HepG2 (cell line): ENCODE measurements at regions not wholly inside any gene's neighbourhood (a gene's known extent, or its start where the extent isn't known, plus 50 kb on each side); places are given as distances from the start of the nearest gene placed in this dataset.
"Not testable (repeated sequence)": the region's sequence is repeated elsewhere in the genome, so short reads cannot be mapped to it uniquely, and the experiment has no call there.

Source experiments
- ATAC-seq: fragments of 200-7000 bp; cut with Tn5 transposase; 3 replicates; pipeline ENCODE4 v1.9.1; 2020; ENCODE audit warnings: mild to moderate bottlenecking, moderate library complexity
- BruUV-seq: library from RNA; stranded (reverse); fragments of 400-500 nt; replicated peaks from 2 replicates; lab custom pipeline; 2021; lab: Mats Ljungman, UMichigan
- CTCF ChIA-PET: fragments of 300-600 bp; formaldehyde crosslinking; extraction: SDS; loops from one replicate; lab custom pipeline; 2021; ENCODE audit warnings: low total read pairs, inconsistent platforms, low intra/inter-chr PET ratio; lab: Yijun Ruan, JAX
- POLR2A ChIA-PET: fragments of 350-600 bp; sonication (Branson Sonifier 250); formaldehyde crosslinking; loops from one replicate; lab custom pipeline; 2020; ENCODE audit warnings: antibody characterized with exemption, inconsistent platforms; lab: Yijun Ruan, JAX
- DNase-seq: peaks from one replicate; pipeline ENCODE4 v3.0.0-alpha.2; 2015; ENCODE audit warnings: low spot score
- FAIRE-seq: peaks from 3 replicates; lab custom pipeline; 2011; peaks lifted over from hg19 to GRCh38; lab: Jason Lieb, UNC
- H2AFZ ChIP-seq: one replicate; pipeline ENCODE4 v1.6.1; 2011; ENCODE audit warnings: low read length, inconsistent platforms
- H3K27ac ChIP-seq: fragments of 300-600 bp; 3 replicates; pipeline ENCODE4 v1.8.0; 2011; ENCODE audit warnings: mixed run types, mild to moderate bottlenecking, mixed read lengths, low read length, inconsistent platforms; ENCODE audit not compliant: insufficient read depth; ENCODE audit errors: extremely low read length
- H3K27me3 ChIP-seq, 2 experiments: fragments of 200-600 bp in 1 of 2; 2 replicates in 1 of 2; 3 replicates in 1 of 2; pipeline versions ENCODE4 v1.6.0 to v1.8.0; 2011; ENCODE audit warnings: low read length in 2 of 2, mild to moderate bottlenecking in 2 of 2, moderate library complexity in 2 of 2, inconsistent platforms in 1 of 2; ENCODE audit not compliant: insufficient read depth in 2 of 2, control insufficient read depth in 1 of 2
- H3K36me3 ChIP-seq, 2 experiments: fragments of 200-600 bp in 1 of 2; replicated peaks in 1 of 2; 2 replicates in 1 of 2; 3 replicates in 1 of 2; pipeline versions ENCODE4 v1.5.1 to v1.8.0; 2011; ENCODE audit warnings: low read length in 2 of 2, inconsistent platforms in 1 of 2; ENCODE audit not compliant: insufficient read depth in 2 of 2, control insufficient read depth in 1 of 2
- H3K4me1 ChIP-seq: 2 replicates; pipeline ENCODE4 v1.5.1; 2012; ENCODE audit warnings: low read length, inconsistent platforms; ENCODE audit not compliant: insufficient read depth
- H3K4me2 ChIP-seq: 2 replicates; pipeline ENCODE4 v1.6.0; 2011; ENCODE audit warnings: low read depth, low read length, inconsistent platforms
- H3K4me3 ChIP-seq, 3 experiments: fragments of 200-600 bp in 1 of 3; sonication (generic), shearing (Covaris generic) in 1 of 3; replicated peaks in 1 of 3; 2 replicates each; pipeline ENCODE4 v1.5.1; 2011 to 2016; ENCODE audit warnings: low read length in 3 of 3, inconsistent platforms in 2 of 3, low read depth in 2 of 3, mild to moderate bottlenecking in 2 of 3, control low read depth in 1 of 3, mixed read lengths in 1 of 3; ENCODE audit not compliant: insufficient read depth in 1 of 3
- H3K79me2 ChIP-seq: one replicate; pipeline ENCODE4 v1.6.1; 2011; ENCODE audit warnings: low read length, inconsistent platforms; ENCODE audit not compliant: insufficient read depth
- H3K9ac ChIP-seq: 2 replicates; pipeline ENCODE4 v1.6.0; 2011; ENCODE audit warnings: mild to moderate bottlenecking, low read depth, low read length, inconsistent platforms; ENCODE audit not compliant: insufficient read depth
- H3K9me3 ChIP-seq: 2 replicates; pipeline ENCODE4 v1.5.1; 2012; ENCODE audit warnings: mild to moderate bottlenecking, low read length
- H4K20me1 ChIP-seq: 2 replicates; pipeline ENCODE4 v1.6.0; 2011; ENCODE audit warnings: inconsistent platforms, mild to moderate bottlenecking, low read length, moderate library complexity; ENCODE audit not compliant: insufficient read depth
- MED1 ChIP-seq: sonication (generic); formaldehyde crosslinking; IDR thresholded peaks from 2 replicates; pipeline ENCODE4 v1.4.0; 2020; ENCODE audit warnings: missing genetic modification reagents
- TEAD3 ChIP-seq: optimal IDR thresholded peaks from 2 replicates; pipeline ENCODE3; 2016; ENCODE audit warnings: borderline replicate concordance
- ZNF281 ChIP-seq: sonication (generic); formaldehyde crosslinking; IDR thresholded peaks from 2 replicates; pipeline ENCODE4 v1.4.0; 2020; ENCODE audit warnings: missing genetic modification reagents, borderline replicate concordance
- ZNF674 ChIP-seq: sonication (generic); formaldehyde crosslinking; IDR thresholded peaks from 2 replicates; pipeline ENCODE4 v1.5.0; 2020; ENCODE audit warnings: low read depth, mild to moderate bottlenecking, missing genetic modification reagents
- ZNF790 ChIP-seq: sonication (generic); formaldehyde crosslinking; IDR thresholded peaks from 2 replicates; pipeline ENCODE4 v1.8.0; 2022; ENCODE audit warnings: missing genetic modification reagents, mild to moderate bottlenecking, borderline replicate concordance
- WGBS: methylation state at CpG from one replicate; pipeline ENCODE4 v1.1.6; 2017; ENCODE audit warnings: low lambda C conversion rate; 5-methylcytosine and 5-hydroxymethylcytosine counted together
- in situ Hi-C: cut with HindIII; loops from 2 replicates; pipeline ENCODE4 v1.10.0; 2017; ENCODE audit warnings: low pct_unique_long_range_greater_than_20kb; ENCODE audit not compliant: extremely low pct_ligation_motif_present
- intact Hi-C: fragments of 100-400 bp; cut with micrococcal nuclease; formaldehyde crosslinking; loops from one replicate; pipeline ENCODE4 v1.10.0; 2022; ENCODE audit not compliant: unreplicated experiment
- TF ChIP-seq, protein P1 (sequence below): sonication (generic); formaldehyde crosslinking; conservative IDR thresholded peaks from 2 replicates; pipeline ENCODE4 v1.8.0; 2022; ENCODE audit warnings: mild to moderate bottlenecking, moderate library complexity, missing genetic modification reagents
- TF ChIP-seq, protein P2 (sequence below): IDR thresholded peaks from 2 replicates; pipeline ENCODE4 v1.6.1; 2016; ENCODE audit warnings: missing compliant biosample characterization, missing genetic modification reagents, borderline replicate concordance

- TF ChIP-seq, protein P1, sequence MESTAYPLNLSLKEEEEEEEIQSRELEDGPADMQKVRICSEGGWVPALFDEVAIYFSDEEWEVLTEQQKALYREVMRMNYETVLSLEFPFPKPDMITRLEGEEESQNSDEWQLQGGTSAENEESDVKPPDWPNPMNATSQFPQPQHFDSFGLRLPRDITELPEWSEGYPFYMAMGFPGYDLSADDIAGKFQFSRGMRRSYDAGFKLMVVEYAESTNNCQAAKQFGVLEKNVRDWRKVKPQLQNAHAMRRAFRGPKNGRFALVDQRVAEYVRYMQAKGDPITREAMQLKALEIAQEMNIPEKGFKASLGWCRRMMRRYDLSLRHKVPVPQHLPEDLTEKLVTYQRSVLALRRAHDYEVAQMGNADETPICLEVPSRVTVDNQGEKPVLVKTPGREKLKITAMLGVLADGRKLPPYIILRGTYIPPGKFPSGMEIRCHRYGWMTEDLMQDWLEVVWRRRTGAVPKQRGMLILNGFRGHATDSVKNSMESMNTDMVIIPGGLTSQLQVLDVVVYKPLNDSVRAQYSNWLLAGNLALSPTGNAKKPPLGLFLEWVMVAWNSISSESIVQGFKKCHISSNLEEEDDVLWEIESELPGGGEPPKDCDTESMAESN (CRISPR knock-in tag): no peak
- TF ChIP-seq, protein P2, sequence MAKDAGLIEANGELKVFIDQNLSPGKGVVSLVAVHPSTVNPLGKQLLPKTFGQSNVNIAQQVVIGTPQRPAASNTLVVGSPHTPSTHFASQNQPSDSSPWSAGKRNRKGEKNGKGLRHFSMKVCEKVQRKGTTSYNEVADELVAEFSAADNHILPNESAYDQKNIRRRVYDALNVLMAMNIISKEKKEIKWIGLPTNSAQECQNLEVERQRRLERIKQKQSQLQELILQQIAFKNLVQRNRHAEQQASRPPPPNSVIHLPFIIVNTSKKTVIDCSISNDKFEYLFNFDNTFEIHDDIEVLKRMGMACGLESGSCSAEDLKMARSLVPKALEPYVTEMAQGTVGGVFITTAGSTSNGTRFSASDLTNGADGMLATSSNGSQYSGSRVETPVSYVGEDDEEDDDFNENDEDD (CRISPR knock-in tag): no peak
- no peak for TF ChIP-seq MED1 (CRISPR knock-in tag)
- TF ChIP-seq ZNF674 (CRISPR knock-in tag): no peak
- TF ChIP-seq TEAD3 (CRISPR knock-in tag): no peak
- no peak for TF ChIP-seq ZNF790 (CRISPR knock-in tag)
Measured at GRCh38 chr1:112146201-112146715, 156.8 kb upstream of the KCND3 start (continued).

- ATAC-seq, H3K79me2 ChIP-seq, in situ Hi-C loops, DNase-seq, POLR2A ChIA-PET, H2AFZ ChIP-seq, H3K9ac ChIP-seq, intact Hi-C loops, FAIRE-seq, BruUV-seq, H3K4me2 ChIP-seq, H3K27me3 ChIP-seq, H3K4me3 ChIP-seq, H3K9me3 ChIP-seq, H3K36me3 ChIP-seq, H4K20me1 ChIP-seq, CTCF ChIA-PET, H3K27ac ChIP-seq, H3K4me1 ChIP-seq: not testable (repeated sequence)
- TF ChIP-seq ZNF281 (CRISPR knock-in tag): peak; percentile 13; the same call in 1 of the 2 replicates
- 62% methylated on average over 13 of the region's 14 CpGs for WGBS
Measured at GRCh38 chr1:112160214-112160613, 170.7 kb upstream of the KCND3 start.
